Peyer's patch (tissue), 4 donors: ENCODE measurements at regions not wholly inside any gene's neighbourhood (a gene's known extent, or its start where the extent isn't known, plus 50 kb on each side); places are given as distances from the start of the nearest gene placed in this dataset.

Experiments
- DNase-seq, 3 donors: peaks; one replicate each; pipeline ENCODE4 v3.0.0-alpha.2; 2017 to 2019
- H3K27ac ChIP-seq, 4 donors: fragments of 200-600 bp; sonication (generic); one replicate each; pipeline ENCODE4 v1.5.1; 2016 to 2019
- H3K27me3 ChIP-seq, 2 donors: fragments of 200-600 bp; sonication (generic); one replicate each; pipeline ENCODE4 v1.5.1; 2019
- H3K36me3 ChIP-seq, 3 donors: fragments of 200-600 bp; sonication (generic); one replicate each; pipeline ENCODE4 v1.5.1; 2016 to 2019
- H3K4me1 ChIP-seq, 4 donors: fragments of 200-600 bp; sonication (generic); one replicate each; pipeline ENCODE4 v1.5.1; 2016 to 2019
- H3K4me3 ChIP-seq, 4 donors: fragments of 200-600 bp; sonication (generic); 1 replicate in 3 of 4; 2 replicates in 1 of 4; pipeline ENCODE4 v1.5.1; 2016 to 2019; ENCODE audit warnings: mild to moderate bottlenecking in 1 of 4
- H3K9me3 ChIP-seq, 4 donors: fragments of 200-600 bp; sonication (generic); one replicate each; pipeline ENCODE4 v1.5.1; 2016 to 2019; ENCODE audit warnings: mild to moderate bottlenecking in 1 of 4
- POLR2A ChIP-seq, 2 donors: fragments of 450-650 bp; IDR thresholded peaks; one replicate each; pipeline ENCODE4 v1.5.1; 2017; ENCODE audit warnings: antibody characterized with exemption in 2 of 2, mild to moderate bottlenecking in 2 of 2, moderate library complexity in 2 of 2
- TF ChIP-seq, protein P1 (sequence below), 6 experiments: fragments of 450-650 bp in 4 of 6; fragments of 200-600 bp in 2 of 6; sonication (generic) in 1 of 6; IDR thresholded peaks; one replicate each; pipeline ENCODE4 v1.5.1; 2017 to 2019; ENCODE audit warnings: antibody characterized with exemption in 6 of 6, mild to moderate bottlenecking in 3 of 6, moderate library complexity in 1 of 6

DNA sequence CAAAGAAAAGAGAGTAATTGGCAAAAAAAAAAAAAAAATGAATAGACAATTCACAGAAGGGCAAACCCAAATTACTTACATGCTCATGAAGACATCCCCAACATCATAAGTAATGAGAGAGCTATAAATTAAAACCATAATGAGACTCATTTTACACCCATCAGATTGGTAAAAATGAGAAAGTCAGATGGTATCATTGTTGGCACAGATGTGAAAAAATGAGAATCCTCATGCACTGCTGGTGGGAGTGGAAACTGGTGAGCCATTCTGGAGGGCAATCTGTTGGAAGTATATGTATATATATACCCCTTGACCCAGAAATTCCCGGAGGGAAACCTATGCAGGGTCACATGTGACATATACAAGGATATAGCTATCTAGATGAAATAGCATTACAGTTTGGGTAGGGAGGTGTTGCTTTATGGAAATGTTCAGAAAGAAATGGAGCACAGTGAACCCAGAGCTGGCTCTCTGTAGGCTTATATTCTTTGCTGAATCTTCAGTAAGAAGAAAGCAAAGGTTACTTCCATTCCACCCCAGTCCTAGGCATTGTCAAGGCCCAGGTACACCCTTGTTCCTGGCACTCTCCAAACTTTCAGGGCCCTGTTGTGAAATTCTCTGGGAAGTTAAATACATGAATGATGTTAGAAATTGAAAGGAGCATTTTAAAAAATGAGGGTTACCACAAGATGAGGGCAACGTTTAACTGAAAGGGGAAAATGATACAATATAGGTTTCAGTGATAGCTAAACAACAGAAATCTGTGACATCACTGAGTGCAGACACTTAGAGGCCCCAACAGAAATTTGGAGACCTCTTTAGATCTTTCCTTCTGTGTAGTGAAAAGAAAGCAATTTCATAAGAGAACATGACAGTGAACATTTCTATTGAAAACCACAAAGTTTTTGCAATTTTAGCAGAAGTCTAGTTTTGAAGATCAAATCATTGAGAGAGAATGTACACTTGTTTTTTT is 132.7 kb upstream of the TPRG1 start:
- Histone ChIP-seq H3K9me3 (no peaks in the 10 kb centered on the region), H3K27me3 (no peaks in the 10 kb centered on the region), H3K4me1 (no peaks in the 10 kb centered on the region), H3K4me3 (no peak overlapping the region), H3K27ac (no peak overlapping the region), H3K36me3 (no peaks in the 10 kb centered on the region)
- DNase-seq, result no peak
- TF ChIP-seq POLR2A (IDR thresholded peaks at IDR 0.05), result no peak
- TF ChIP-seq, protein P1, sequence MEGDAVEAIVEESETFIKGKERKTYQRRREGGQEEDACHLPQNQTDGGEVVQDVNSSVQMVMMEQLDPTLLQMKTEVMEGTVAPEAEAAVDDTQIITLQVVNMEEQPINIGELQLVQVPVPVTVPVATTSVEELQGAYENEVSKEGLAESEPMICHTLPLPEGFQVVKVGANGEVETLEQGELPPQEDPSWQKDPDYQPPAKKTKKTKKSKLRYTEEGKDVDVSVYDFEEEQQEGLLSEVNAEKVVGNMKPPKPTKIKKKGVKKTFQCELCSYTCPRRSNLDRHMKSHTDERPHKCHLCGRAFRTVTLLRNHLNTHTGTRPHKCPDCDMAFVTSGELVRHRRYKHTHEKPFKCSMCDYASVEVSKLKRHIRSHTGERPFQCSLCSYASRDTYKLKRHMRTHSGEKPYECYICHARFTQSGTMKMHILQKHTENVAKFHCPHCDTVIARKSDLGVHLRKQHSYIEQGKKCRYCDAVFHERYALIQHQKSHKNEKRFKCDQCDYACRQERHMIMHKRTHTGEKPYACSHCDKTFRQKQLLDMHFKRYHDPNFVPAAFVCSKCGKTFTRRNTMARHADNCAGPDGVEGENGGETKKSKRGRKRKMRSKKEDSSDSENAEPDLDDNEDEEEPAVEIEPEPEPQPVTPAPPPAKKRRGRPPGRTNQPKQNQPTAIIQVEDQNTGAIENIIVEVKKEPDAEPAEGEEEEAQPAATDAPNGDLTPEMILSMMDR (IDR thresholded peaks at IDR 0.05), result no peak

DNA sequence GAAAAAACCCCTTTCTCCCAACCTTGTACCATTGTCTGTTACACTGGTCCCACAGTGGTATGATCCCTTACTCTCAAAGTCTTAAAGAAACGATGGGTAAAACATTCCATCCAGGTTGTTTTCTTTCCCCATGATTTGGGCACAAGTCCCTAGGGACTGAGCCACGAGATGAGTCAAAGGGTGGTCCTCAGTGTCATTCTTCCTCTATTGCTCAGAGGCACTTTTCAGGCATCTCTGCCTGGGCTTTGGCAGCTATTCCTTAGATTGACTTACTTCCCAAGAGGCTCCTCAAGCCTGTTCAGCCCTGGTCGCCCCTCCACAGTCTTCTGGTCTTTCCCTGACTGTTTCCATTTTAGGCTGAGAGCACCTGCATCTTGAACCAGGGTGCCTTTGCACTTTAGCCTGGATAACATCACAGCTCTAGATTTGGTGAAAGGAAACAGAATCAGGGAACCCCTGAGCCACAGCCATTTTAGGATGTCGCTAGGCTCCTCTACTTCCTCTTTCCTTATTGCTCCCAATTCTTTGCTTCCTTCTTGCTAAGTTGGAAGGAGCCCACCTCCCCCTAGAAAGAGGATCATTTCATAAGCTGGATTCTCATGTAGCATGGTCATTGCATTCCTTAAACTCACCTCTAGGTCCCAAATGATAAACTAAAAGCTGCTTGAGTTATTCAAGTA is 131.0 kb upstream of the TPRG1 start:
- TF ChIP-seq, protein P1 (IDR thresholded peaks at IDR 0.05), result no peak
- TF ChIP-seq POLR2A (IDR thresholded peaks at IDR 0.05), result no peak
- H3K9me3 ChIP-seq, result no peaks in the 10 kb centered on the region

DNA sequence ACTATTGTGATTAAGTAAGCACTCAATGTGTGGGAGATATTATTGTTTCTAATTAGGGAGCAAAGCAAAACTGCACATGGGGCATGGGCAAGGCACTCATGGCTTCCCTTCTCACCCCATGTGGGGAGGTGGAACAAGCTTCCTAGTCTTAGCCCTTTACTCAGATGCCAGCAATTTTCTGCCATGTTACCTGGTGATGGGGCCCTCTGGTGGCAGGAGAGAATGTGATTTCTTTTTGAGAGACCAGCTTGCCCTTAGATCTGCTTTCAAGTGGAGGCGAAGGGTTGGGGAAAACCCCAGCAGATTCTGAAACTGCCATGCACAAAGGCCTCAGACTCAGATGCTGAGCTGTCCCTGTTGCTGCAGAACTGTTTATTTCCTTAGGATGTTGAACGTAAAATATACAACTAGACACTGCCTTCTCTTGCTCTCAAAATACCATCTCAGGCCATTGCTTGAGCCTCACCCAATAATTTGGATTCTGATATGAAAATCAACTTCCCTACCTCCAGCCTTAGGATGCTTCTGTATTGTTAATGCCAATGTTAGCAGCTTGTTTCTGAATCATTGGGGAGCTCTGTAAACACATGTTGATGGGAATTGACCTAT is 130.2 kb upstream of the TPRG1 start:
- DNase-seq, result peak; percentile 39 to 69 (median 49)
- TF ChIP-seq POLR2A (IDR thresholded peaks at IDR 0.05), result no peak
- TF ChIP-seq, protein P1 (IDR thresholded peaks at IDR 0.05), result peak in 4 of 6 experiments; percentile 38 to 49 (median 46)
- Histone ChIP-seq H3K4me1 (no peaks in the 10 kb centered on the region), H3K4me3 (no peak overlapping the region), H3K36me3 (no peaks in the 10 kb centered on the region), H3K9me3 (no peaks in the 10 kb centered on the region), H3K27ac (no peak overlapping the region), H3K27me3 (no peaks in the 10 kb centered on the region)

More for the DNA sequence above, 131.0 kb upstream of the TPRG1 start:
- DNase-seq, result no peak
- H3K27me3 ChIP-seq, result no peaks in the 10 kb centered on the region
- H3K4me1 ChIP-seq, result no peaks in the 10 kb centered on the region
- no peaks in the 10 kb centered on the region for H3K36me3 ChIP-seq
- no peak overlapping the region for H3K4me3 ChIP-seq
- H3K27ac ChIP-seq, result no peak overlapping the region

DNA sequence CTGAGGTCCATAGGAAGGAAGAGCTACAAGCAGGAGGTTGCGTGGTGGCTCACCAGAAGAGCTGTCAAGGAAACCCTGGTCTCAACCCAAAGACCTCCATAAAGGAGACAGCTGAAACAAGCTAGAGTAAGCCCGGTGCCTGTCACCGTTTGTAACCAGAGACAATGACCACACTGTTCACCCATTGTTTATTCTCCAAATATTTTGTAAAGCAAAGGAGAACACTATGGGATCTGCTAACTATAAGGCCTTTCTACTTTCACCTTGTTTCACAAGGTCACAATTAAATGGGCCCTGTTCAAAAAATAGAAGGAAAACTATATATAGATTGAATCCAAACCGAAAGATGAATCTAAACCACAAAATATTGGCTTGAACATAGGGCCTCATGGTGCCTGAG is 128.9 kb upstream of the TPRG1 start:
- no peak for DNase-seq
- no peaks in the 10 kb centered on the region for H3K4me1 ChIP-seq
- no peak overlapping the region for H3K4me3 ChIP-seq
- TF ChIP-seq, protein P1 (IDR thresholded peaks at IDR 0.05), result no peak
- H3K36me3 ChIP-seq, result no peaks in the 10 kb centered on the region
- H3K9me3 ChIP-seq, result no peaks in the 10 kb centered on the region
- H3K27me3 ChIP-seq, result no peaks in the 10 kb centered on the region
- no peak overlapping the region for H3K27ac ChIP-seq

DNA sequence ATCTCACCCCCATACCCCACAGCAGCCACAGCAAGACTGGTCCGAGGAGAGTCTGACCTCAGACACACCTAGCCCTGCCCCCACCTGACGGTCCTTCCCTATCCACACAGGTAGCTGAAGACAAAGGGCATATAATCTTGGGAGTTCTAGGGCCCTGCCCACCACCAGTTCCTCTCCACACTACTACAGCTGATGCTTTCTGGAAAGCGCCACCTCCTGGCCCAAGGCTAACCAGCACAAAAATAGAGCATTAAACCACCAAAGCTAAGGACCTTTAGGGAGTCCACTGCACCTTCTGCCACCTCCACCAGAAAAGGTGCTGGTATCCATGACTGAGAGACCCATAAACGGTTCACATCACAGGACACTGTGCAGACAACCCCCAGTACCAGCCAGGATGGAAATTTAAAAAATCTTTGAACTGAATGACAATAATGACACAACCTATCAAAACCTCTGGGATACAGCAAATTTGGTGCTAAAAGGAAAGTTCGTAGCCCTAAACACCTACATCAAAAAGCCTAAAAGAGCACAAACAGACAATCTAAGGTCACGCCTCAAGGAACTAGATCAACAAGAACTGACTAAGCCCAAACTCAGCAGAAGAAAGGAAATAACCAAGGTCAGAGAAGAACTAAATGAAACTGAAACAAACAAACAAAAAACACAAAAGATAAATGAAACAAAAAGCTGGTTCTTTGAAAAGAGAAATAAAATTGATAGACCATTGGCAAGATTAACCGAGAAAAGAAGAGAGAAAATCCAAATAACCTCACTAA is 122.1 kb upstream of the TPRG1 start:
- Histone ChIP-seq H3K9me3 (no peaks in the 10 kb centered on the region), H3K36me3 (no peaks in the 10 kb centered on the region), H3K4me1 (no peaks in the 10 kb centered on the region), H3K4me3 (no peak overlapping the region), H3K27me3 (no peaks in the 10 kb centered on the region), H3K27ac (no peak overlapping the region)
- no peak for DNase-seq
- TF ChIP-seq, protein P1 (IDR thresholded peaks at IDR 0.05), result no peak
